HG03045 (cell line): ENCODE measurements at regions not wholly inside any gene's neighbourhood (a gene's known extent, or its start where the extent isn't known, plus 50 kb on each side); places are given as distances from the start of the nearest gene placed in this dataset.

Experiments used
- ATAC-seq: cut with Tn5 transposase; IDR thresholded peaks from one replicate; pipeline ENCODE4 v1.9.1; 2021; ENCODE audit warnings: mild to moderate bottlenecking, moderate library complexity; ENCODE audit not compliant: unreplicated experiment

- no peak for ATAC-seq
These were observed 328.4 kb downstream of the LPIN1 start for GRCh38 chr2:12074845-12075217.

- ATAC-seq, result no peak
These were observed 329.2 kb downstream of the LPIN1 start for GRCh38 chr2:12075603-12076002.

DNA sequence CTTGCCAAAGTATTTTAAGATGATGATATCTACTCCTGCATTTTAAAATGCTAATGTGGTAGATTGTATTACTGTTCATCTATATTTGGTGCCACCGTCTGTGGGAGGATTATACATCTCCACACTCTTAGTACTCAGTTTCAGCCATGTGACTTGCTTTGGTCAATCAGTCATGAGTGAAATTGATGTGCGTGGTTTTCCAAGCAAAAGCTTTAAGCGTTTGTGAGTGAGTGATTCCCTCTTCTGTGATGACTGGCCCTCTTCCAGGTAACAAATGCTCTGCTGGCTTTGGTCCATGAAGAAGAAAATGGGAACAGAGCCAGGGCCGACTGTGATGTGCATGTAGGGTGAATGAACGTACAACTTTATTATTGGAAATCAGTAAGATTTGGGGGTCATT lies 330.4 kb downstream of the LPIN1 start:
- no peak for ATAC-seq

DNA sequence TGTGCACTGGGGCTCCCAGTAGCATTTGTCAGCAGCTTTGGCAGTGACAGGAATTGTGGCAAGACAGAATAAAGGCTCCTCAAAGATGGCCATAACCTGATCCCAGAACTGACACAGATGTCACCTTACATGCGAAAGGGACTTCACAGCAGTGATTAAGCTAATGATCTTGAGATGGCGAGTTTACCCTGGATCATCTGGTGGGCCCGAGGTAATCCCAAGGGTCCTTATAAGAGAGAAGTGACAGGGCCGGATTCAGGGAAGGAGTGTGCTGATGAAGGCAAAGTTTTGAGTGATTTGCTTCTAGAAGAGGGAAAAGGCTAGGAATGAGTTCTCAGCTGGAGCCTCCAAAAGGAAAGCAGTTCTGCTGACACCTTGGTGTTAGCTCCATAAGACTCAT lies 333.9 kb downstream of the LPIN1 start:
- no peak for ATAC-seq

DNA sequence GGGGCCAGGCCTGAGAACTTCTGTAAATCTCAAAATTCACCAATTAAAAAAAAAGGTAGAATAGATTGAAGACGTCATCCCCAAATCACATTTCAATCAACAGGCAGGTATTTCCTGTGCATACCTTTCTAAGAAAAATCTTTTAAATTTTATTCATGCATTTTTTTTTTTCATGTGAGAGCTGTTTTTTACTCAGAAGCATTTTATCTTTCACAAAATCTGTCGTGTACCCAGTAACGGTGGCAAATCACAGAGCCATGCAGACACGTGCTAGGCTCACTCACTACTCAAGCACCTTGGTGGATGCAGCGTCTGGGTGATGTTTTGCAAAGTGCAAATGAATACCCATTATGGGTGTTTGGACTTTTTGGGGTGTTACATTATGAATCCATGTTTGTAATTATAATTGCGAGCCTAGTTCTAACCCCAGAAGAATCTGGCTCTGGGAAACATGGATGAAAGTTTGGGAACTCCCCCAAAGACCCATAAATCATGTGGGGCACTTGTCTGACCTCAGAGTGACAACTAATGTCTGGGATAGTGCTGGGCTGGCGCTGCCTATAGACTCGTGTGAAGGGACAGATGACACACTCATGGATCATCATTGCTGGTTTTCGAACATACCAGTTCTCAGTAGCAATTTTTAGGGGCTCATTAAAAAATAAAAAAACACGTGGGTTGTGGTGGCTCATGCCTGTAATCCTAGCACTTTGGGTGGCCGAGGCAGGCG lies 335.2 kb downstream of the LPIN1 start:
- no peak for ATAC-seq

GRCh38 chr2:12083081-12083581 lies 336.7 kb downstream of the LPIN1 start:
- ATAC-seq, result no peak

DNA sequence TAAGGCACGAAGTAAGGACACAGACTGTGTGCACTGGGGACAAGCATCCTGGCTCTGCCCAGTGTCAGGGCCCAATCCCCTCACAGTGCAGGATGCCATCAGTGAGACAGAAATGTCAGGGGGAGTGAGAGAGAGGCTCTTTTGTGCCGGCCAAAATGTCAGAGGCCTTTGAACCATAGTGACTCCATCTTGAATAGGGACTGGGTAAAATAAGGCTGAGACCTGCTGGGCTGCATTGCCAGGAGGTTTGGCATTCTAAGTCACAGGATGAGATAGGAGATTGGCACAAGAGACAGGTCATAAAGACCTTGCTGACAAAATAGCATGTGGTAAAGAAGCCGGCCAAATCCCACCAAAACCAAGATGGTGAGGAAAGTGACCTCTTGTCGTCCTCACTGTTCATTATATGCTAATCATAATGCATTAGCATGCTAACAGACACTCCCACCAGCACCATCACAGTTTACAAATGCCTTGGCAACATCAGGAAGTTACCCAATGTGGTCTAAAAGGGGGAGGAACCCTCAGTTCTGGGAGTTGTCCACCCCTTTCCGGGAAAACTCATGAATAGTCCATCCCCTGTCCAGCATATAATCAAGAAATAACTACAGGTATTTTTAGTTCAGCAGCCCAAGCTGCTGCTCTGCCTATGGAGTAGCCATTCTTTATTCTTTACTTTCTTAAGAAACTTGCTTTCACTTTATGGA lies 337.4 kb downstream of the LPIN1 start:
- no peak for ATAC-seq

DNA sequence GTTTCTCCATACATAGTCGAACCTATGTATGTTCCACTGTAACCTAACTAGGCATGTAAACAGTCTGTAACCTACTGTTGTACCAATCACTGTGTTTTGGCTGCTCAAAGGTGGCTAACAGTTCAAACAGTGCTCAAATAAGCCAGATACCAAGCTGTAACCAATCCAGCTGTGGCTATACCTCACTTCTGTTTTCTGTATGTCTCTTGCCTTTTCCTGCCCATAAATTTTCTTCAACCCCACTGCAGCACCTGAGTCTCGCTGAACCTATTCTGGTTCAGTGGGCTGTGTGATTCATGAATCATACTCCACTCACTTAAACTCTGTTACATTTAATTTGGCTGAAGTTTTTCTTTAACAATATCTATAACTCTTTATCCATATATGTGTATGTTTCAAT lies 340.7 kb downstream of the LPIN1 start:
- ATAC-seq, result no peak

- no peak for ATAC-seq
These were observed 341.4 kb downstream of the LPIN1 start for GRCh38 chr2:12087671-12088380.

- ATAC-seq, result no peak
These were observed 342.6 kb downstream of the LPIN1 start for GRCh38 chr2:12089001-12089400.

DNA sequence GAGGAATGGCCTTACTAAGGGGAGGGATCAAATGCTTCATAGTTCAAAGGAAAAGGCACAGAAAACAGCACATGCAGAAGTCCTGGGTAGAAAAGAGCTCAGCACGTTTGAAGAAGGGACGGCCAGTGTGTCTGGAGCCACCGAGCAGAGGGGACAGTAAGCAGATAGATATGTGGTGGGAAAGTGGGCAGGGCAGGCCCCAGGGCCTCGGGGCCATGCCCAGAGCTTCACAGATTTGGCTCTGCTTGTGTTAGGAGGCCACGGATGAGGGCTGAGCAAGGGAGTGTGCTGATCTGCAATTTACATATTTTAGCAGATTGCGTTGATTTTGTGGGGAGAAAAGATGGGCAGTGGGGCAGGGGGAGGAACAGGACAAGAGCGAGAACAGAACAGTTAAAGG lies 343.1 kb downstream of the LPIN1 start:
- no peak for ATAC-seq

DNA sequence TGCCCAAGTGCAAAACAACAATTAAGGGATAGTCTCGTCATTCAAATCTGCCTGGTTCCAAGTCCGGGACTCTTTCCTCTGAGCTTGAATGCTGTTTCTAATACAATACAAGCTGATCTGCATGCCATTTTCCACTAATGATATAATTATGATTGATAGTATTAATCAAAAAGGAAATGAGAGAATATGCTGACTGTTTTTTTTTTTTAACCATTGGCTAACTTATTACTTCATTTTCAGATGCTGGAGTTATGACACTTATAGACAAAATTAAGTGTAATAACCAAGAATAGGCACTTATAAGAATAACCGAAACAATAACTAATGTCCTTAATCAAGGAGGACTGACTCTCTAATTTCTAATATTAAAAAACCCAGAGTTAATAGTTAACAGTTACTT lies 343.6 kb downstream of the LPIN1 start:
- ATAC-seq, result no peak

- no peak for ATAC-seq
These were observed 344.2 kb downstream of the LPIN1 start for GRCh38 chr2:12090590-12090989.

- ATAC-seq, result no peak
These were observed 344.9 kb downstream of the LPIN1 start for GRCh38 chr2:12091201-12091806.

DNA sequence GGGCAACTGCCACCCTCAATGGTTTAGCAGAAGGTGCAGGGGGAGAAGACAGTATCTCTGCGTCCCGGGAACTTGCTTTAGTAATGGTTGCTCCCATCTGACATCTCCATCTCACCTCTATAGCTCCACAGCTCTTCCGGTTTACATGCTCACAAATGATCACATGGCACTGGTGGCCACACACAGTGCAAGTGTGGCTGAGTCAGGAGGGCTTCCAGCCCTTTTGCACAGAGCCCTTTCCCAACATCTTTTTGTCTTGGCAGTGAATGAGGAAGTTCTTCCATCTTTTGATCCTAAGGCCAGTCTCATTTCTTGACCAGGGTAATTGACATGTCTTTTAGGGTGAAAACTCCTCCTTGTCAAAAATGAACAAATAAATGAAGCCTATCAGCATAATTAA lies 347.7 kb downstream of the LPIN1 start:
- no peak for ATAC-seq

DNA sequence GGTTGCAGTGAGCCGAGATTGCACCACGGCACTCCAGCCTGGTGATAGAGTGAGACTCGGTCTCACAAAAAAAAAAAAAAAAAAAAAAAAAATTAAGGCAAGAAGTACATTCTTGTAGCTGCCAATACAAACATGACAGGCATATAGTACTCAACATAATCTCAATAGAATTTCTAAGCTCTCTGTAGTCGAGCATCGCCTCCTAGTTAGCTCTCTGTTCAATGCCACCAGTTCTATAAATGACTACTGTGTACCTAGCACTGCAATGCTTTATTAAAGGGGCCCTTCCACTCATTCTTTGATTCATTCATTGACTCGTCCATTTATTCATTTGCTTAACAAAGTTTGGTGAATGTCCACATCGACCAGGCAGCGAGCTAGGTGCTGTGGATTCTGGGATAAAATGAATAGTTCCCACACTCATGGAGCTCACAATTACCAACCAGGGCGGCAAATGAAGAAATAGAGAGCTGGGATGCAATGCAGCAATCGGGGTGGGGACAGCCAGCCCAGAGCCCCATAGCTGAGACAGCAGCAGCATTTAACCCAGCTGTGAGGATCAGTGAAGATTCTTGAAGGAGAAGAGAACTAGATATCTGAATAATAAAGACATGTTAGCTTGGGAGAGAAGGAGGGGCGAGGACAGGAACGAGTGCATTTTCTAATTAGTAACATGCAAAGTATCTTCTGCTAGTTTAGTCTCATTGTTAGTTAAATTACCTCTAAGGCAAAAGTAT lies 349.8 kb downstream of the LPIN1 start:
- ATAC-seq, result no peak

GRCh38 chr2:12096788-12097449 lies 350.5 kb downstream of the LPIN1 start:
- no peak for ATAC-seq

DNA sequence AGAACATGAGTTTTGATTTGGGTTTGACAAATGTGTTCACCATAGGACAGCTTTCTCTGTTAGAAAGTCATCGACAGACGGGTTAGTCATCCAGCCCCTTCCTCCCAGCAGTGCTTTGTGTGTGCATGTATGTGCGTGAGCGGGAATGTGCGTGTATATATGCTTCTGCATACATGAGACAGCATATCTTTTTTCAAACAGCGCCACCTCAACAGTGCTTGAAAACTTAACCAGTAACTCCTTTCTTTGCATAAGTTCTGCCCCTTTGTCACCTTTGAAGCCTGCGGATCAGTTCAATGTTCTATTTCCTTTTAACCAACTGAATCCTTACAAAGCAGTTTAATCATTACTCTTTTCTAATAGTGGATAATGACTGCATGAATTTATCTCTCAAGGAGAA lies 351.4 kb downstream of the LPIN1 start:
- no peak for ATAC-seq

DNA sequence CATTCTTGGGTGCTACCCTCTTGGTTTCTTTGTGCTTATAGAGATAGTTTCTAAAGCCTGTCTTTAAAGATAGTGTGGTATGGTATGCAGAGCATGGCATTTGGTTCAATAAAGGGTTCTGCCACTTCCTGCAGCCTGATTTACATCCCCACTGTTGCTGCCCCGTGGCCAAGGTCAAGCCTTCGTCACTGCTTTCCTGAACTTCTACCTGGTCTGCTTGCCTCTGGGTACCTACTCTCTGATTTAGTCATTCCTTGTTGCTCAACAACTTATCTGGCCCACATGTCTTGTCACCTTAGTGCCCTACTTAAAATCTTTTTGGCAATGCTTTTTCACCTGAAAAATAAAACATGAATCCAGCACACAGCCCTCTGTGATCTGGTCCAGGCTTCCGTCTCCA lies 352.9 kb downstream of the LPIN1 start:
- no peak for ATAC-seq

DNA sequence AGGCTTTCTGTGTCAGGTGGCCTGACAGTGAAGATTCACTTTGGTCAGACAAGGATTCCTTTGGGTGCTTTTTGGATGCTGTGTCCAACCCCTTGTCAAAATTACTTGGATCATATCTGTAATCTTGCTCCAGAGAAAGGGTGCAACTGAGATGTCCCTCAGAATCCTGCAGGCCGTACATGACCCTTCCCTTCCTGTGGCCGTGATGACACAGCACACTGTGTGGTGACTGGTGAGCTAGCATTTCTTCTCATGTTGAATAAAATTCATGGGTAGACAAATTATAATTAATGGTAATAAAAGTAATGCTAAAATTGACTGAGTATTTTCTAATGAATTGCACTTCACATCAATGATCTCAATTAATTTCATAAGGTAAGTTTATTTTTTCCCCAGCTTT lies 356.2 kb downstream of the LPIN1 start:
- ATAC-seq, result no peak
